SKM-1 treated with dmso at 0.1 percent for 144 hours (cell line): ENCODE measurements at regions not wholly inside any gene's neighbourhood (a gene's known extent, or its start where the extent isn't known, plus 50 kb on each side); places are given as distances from the start of the nearest gene placed in this dataset.
A peak's percentile ranks its signal among the peaks of the same experiment; 100 is the strongest.
"Not testable (repeated sequence)": the region's sequence is repeated elsewhere in the genome, so short reads cannot be mapped to it uniquely, and the experiment has no call there.

Experiments used
- DNase-seq: peaks from one replicate; lab custom pipeline; 2025; ENCODE audit not compliant: unreplicated experiment; lab: John Stamatoyannopoulos, UW

GRCh38 chr1:8230292-8230621 lies 87.7 kb upstream of the SLC45A1 start:
- DNase-seq = no peak

GRCh38 chr1:8228253-8228652 lies 89.7 kb upstream of the SLC45A1 start:
- DNase-seq = no peak

GRCh38 chr1:8227674-8228073 lies 90.2 kb upstream of the SLC45A1 start:
- DNase-seq = not testable (repeated sequence)

DNA sequence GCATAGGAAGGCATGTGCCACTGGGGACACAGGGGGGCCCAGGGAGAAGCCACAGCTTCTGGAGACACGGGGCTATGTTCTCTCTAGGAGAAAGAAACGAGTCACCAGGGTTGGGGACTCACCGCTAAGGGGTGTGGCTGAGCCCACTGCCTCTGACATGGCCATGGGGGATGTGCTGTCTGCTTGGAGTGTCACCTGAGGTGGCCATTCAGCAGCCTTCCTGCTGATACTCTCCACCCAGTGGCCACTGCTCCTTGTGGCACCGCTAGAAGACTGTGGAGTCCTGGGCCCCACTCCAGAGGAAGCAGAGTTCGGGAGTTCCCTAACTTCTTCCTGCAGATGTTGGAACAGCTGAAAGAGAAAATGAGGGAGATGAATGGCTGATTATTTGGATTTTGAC lies 91.2 kb upstream of the SLC45A1 start:
- no peak for DNase-seq

DNA sequence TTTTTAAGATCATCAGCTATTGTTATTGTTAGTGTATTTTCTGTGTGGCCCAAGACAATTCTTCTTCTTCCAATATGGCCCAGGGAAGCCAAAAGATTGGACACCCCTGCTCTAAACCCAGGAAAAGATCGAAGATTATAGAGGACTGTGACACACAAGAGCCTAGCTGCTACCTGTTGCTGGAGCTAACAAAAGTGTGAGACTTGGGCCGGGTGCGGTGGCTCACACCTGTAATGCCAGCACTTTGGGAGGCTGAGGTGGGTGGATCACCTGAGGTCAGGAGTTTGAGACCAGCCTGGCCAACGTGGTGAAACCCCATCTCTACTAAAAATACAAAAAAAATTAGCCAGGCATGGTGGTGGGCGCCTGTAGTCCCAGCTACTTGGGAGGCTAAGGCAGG lies 91.9 kb upstream of the SLC45A1 start:
- DNase-seq = not testable (repeated sequence)

DNA sequence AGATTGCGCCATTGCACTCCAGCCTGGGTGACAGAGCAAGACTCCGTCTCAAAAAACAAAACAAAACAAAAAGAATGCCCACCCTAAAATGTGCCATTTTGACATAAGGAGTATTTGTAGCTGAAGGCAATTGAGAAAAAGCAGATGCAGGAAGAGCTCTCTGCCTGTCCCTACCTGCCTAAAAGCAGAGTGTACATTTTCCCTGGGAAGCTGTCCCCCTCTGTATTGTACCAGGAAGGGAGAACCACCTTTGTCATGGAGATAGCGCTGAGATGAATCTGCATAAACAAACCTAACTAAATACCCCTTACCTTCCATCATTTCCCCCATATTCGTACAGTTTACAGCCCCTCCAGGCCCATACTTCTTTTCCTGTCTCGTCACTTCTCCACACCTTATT lies 94.4 kb upstream of the SLC45A1 start:
- DNase-seq = no peak

DNA sequence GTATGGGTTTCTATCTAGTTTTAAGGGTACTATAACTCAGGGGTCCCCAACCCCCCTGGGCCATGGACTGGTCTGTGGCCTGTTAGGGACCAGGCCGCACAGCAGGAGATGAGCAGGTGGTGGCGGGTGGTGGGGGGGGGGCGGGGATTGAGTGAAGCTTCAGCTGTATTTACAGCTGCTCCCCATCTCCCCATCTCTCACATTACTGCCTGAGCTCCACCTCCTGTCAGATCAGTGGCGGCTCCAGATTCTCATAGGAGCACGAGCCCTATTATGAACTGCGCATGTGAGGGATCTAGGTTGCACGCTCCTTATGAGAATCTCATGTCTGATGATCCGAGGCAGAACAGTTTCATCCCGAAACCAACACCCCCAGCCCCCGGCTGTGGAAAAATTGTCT lies 95.1 kb upstream of the SLC45A1 start:
- no peak for DNase-seq

GRCh38 chr1:8219530-8219929 lies 98.4 kb upstream of the SLC45A1 start:
- no peak for DNase-seq

GRCh38 chr1:8218351-8219092 lies 99.4 kb upstream of the SLC45A1 start:
- DNase-seq = peak; percentile 86

DNA sequence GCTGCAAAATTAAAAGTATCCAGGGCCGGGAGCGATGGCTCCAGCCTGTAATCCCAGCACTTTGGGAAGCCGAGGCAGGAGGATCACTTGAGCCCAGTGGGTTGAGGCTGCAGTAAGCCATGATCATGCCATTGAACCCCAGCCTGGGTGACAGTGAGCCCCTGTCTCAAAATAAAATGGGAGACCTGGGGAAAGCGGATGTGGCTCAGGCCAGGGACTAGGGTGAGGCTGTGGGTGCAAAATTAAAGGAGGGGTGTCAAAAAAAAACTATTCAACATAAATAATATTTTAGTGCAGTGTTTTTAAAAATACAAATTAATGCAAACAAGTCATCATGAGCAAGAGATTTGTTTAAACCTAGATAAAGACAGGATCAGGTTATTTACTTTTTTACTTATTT lies 100.1 kb upstream of the SLC45A1 start:
- no peak for DNase-seq

DNA sequence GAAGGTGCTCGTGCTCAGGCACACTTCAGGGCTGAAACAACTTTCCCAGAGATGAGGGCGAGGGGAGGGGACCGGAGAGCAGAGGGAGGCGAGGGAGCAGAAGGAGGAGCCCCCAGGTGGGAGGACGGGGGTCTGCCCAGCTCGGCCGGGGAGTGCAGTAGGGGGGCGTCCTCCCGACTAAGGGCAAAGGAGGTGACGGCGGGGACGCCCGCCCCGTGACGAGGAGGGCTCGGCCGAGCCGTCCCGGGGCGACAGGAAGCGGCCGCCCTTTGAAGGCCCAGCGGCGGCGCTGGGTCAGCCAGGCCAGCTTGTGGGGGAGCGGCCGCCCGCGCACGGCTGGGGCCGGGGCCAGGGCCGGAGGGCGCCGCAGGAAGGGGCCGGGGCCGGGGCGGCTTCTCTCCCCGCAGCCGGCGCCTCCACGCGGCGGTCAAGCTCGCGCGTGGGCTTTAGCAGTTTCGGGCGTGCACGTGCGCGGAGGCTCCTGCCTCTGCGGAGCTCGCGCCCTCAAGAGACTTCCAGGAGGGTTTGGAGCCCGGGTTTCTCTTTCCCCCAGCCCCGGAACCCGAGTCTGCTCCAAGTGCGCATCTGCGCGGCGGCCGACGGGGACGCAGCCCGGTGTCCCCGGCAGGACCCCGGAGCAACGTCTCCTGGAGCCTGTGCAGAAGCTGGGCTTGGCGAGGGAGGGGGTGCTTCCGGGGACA lies 100.8 kb upstream of the SLC45A1 start:
- no peak for DNase-seq

DNA sequence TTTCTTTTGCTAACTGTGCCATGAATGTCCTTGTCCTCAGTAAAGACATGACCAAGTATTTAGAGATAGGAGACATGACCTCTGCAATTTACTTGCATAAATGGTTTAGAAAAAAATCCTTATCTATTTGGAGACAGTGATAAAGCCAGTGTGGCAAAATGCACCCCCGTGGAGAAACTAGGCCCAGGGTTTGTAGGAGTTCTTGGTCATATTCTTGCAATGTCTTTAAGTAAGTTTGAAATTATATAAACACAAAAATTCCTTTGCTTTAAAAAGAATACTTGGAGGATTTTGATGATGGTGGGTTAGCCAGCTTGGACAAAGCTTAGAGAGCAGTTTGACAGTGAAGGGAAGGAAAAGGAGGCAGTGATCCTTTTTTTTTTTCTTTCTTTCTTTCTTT lies 101.9 kb upstream of the SLC45A1 start:
- DNase-seq = no peak

DNA sequence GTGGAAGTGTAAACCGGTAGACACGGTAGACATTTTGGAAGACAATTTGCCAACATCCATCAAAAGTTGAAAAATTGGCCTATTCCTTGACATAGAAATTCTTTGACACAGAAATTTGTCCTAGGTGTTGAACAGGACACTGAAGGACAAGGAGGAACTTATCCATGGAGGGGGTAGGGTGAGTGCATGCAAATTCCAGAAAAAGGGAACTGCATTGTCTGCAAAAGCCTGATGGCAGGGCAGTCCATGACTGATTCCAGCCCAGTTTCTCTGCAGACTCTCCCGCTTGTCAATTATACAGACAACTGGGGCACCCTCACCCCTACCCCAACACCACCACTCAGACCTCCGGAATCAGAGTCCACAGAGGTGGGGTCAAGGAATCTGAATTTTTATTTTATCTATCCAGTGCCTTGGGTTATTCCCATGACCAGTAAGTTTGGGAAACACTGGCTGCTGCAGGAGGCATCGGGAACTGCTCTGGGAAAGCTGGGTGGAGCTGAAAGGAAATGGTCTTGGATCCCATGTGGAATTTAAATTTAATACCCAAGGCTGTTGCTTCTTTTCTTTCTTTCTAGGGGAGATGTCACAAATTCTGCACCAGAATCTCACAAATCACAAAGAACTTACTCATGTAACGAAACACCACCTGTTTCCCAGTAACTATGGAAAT lies 103.3 kb upstream of the SLC45A1 start:
- DNase-seq = no peak

GRCh38 chr1:8213676-8214075 lies 104.2 kb upstream of the SLC45A1 start:
- no peak for DNase-seq

GRCh38 chr1:8213136-8213535 lies 104.8 kb upstream of the SLC45A1 start:
- peak; percentile 8 for DNase-seq

DNA sequence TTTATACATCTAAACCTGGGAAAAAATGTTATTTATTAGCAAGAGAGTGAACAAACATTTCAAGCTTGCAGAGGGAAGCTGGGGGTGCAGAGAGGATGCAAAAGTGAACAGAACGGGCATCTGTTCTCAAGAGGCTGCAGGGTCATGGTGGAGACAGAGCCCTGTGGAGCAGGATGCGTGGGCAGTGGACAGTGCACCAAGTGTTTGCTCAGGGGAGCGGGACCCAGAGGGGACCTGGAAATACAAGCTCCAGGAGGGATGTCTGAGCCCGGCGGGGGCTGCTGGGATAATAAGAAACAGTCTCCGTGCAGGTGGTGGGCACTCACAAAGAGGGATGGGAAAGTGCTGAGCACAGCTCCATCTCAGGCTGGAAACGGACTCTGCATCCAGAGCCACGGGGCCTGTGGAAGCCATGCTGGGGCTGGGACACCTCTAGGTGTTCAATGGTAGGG lies 105.3 kb upstream of the SLC45A1 start:
- DNase-seq = no peak

GRCh38 chr1:8211883-8212579 lies 105.9 kb upstream of the SLC45A1 start:
- DNase-seq = peak; percentile 61

DNA sequence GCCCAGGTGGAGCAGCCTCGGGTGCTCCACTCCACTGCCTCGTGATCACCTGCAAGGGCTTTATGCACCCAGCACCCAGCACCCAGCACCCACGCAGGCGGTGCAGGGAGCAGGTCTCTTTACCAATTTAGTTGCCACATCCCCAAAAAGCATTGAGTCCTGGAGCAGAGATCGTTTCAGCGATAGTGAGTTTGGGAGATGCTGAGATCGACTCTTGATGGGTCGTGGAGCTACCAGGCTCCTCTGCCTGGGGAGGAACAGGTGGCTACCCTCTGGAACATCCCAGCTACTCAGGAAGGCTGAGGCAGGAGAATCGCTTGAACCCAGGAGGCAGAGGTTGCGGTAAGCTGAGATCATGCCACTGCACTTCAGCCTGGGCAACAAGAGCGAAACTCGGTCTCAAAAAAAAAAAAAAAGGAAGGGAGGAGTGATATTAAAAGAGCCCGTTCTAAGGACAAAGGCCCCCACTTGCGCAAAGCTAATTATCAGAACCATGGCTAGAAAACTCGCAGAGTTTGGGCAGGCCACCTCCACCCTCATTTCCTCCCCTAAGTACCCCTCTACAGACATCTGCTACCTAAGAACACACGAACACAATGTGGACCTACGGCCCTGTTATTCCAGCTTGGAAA lies 106.5 kb upstream of the SLC45A1 start:
- peak; percentile 61 for DNase-seq

- DNase-seq = no peak
Measured at GRCh38 chr1:8207202-8207601, 110.7 kb upstream of the SLC45A1 start.

DNA sequence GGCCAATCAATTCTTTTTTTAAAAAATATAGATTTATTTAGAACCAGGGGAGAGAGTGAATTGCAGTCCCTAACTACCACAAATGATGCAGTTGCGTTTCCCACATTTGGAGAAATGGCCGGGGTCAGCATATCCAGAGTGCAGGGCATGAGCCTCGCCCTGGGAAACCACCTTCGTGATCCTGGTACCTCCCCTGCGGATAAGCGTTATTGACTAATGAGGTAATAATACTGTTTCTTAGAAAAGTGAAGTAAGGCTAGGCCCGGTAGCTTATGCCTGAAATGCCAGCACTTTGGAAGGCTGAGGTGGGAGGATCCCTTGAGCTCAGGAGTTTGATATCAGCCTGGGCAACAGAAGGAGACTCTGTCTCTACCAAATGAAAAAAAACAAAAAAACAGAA lies 111.5 kb upstream of the SLC45A1 start:
- no peak for DNase-seq

DNA sequence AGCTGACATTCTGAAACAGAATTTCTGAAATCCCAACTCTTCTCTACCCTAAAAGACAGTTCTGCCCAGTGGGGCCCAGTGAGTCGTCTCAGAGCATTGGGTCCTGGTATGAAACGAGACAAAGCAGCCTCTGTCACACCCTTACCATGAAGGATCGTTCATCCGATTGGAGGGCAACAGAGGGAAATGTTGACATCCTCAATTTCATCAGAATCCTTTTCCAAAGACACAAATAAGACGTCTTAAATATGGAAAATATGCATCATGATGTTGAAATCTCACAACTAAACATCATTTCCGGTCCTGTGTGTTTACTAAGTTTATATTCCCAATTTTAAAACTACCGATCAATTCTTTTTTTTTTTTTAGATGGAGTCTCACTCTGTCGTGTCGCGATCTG lies 112.1 kb upstream of the SLC45A1 start:
- DNase-seq = no peak
